NOMO-1 treated with dmso at 0.1 percent for 144 hours (cell line): ENCODE measurements at regions not wholly inside any gene's neighbourhood (a gene's known extent, or its start where the extent isn't known, plus 50 kb on each side); places are given as distances from the start of the nearest gene placed in this dataset.
"Not testable (repeated sequence)": the region's sequence is repeated elsewhere in the genome, so short reads cannot be mapped to it uniquely, and the experiment has no call there.

ENCODE experiments used
- DNase-seq: peaks from one replicate; lab custom pipeline; 2025; ENCODE audit not compliant: unreplicated experiment; lab: John Stamatoyannopoulos, UW

GRCh38 chr4:117014236-117014635, 71.1 kb downstream of the TRAM1L1 start:
- no peak for DNase-seq

GRCh38 chr4:117010671-117011070, 74.7 kb downstream of the TRAM1L1 start:
- DNase-seq: no peak

- DNase-seq: no peak
Observed at GRCh38 chr4:117001077-117001476, 84.3 kb downstream of the TRAM1L1 start.

- no peak for DNase-seq
Observed at GRCh38 chr4:116982656-116983055, 102.7 kb downstream of the TRAM1L1 start.

GRCh38 chr4:116980436-116980835, 104.9 kb downstream of the TRAM1L1 start:
- DNase-seq: not testable (repeated sequence)

- DNase-seq: no peak
Observed at GRCh38 chr4:116959045-116959444, 126.3 kb downstream of the TRAM1L1 start.

GRCh38 chr4:116953947-116954346, 131.4 kb downstream of the TRAM1L1 start:
- no peak for DNase-seq

- DNase-seq: no peak
Observed at GRCh38 chr4:116952530-116953136, 132.7 kb downstream of the TRAM1L1 start.

GRCh38 chr4:116949856-116950255, 135.5 kb downstream of the TRAM1L1 start:
- no peak for DNase-seq

GRCh38 chr4:116942315-116942714, 143.1 kb downstream of the TRAM1L1 start:
- DNase-seq: no peak

- DNase-seq: no peak
Observed at GRCh38 chr4:116930329-116930728, 155.0 kb downstream of the TRAM1L1 start.

- no peak for DNase-seq
Observed at GRCh38 chr4:116926631-116927295, 158.6 kb downstream of the TRAM1L1 start.

- no peak for DNase-seq
Observed at GRCh38 chr4:116925900-116926457, 159.4 kb downstream of the TRAM1L1 start.

- no peak for DNase-seq
Observed at GRCh38 chr4:116923389-116923788, 162.0 kb downstream of the TRAM1L1 start.

- DNase-seq: no peak
Observed at GRCh38 chr4:116913451-116913850, 171.9 kb downstream of the TRAM1L1 start.

- no peak for DNase-seq
Observed at GRCh38 chr4:116906758-116907157, 178.6 kb downstream of the TRAM1L1 start.

- DNase-seq: no peak
Observed at GRCh38 chr4:116899561-116899960, 185.8 kb downstream of the TRAM1L1 start.

- DNase-seq: no peak
Observed at GRCh38 chr4:116885579-116885978, 199.8 kb downstream of the TRAM1L1 start.

GRCh38 chr4:116882503-116882902, 202.9 kb downstream of the TRAM1L1 start:
- DNase-seq: no peak

GRCh38 chr4:116881077-116881476, 204.3 kb downstream of the TRAM1L1 start:
- DNase-seq: no peak

- DNase-seq: no peak
Observed at GRCh38 chr4:116880625-116881024, 204.8 kb downstream of the TRAM1L1 start.

GRCh38 chr4:116878280-116878679, 207.1 kb downstream of the TRAM1L1 start:
- DNase-seq: no peak

- DNase-seq: no peak
Observed at GRCh38 chr4:116877069-116877468, 208.3 kb downstream of the TRAM1L1 start.
